Endothelial cell (in vitro differentiated cells): ENCODE measurements at regions not wholly inside any gene's neighbourhood (a gene's known extent, or its start where the extent isn't known, plus 50 kb on each side); places are given as distances from the start of the nearest gene placed in this dataset.

ENCODE experiments used
- DNase-seq: peaks from one replicate; pipeline ENCODE4 v3.0.0; 2021; ENCODE audit warnings: low spot score
- H3K27ac Mint-ChIP-seq: one replicate; pipeline ENCODE4 v1.8.0; 2021; ENCODE audit warnings: mixed read lengths, inconsistent platforms; ENCODE audit not compliant: unreplicated experiment
- H3K27me3 Mint-ChIP-seq: one replicate; pipeline ENCODE4 v1.8.0; 2021; ENCODE audit warnings: mild to moderate bottlenecking, moderate library complexity, mixed read lengths, inconsistent platforms; ENCODE audit not compliant: unreplicated experiment
- H3K36me3 Mint-ChIP-seq: one replicate; pipeline ENCODE4 v1.8.0; 2021; ENCODE audit warnings: mild to moderate bottlenecking, low read depth, mixed read lengths, inconsistent platforms; ENCODE audit not compliant: unreplicated experiment
- H3K4me1 Mint-ChIP-seq: one replicate; pipeline ENCODE4 v1.8.0; 2021; ENCODE audit warnings: mild to moderate bottlenecking, mixed read lengths, inconsistent platforms; ENCODE audit not compliant: unreplicated experiment
- H3K4me3 Mint-ChIP-seq: one replicate; pipeline ENCODE4 v1.8.0; 2021; ENCODE audit warnings: mild to moderate bottlenecking, mixed read lengths, inconsistent platforms; ENCODE audit not compliant: unreplicated experiment
- H3K9me3 Mint-ChIP-seq: one replicate; pipeline ENCODE4 v1.8.0; 2021; ENCODE audit warnings: mixed read lengths, inconsistent platforms; ENCODE audit not compliant: unreplicated experiment
- CTCF ChIP-seq: fragments of 200-600 bp; sonication (generic); IDR thresholded peaks from one replicate; pipeline ENCODE4 v1.5.0; 2021; ENCODE audit warnings: antibody characterized with exemption; ENCODE audit not compliant: unreplicated experiment

- Mint-ChIP-seq H3K36me3 (no peaks in the 10 kb centered on the region), H3K4me3 (no peak overlapping the region), H3K27me3 (peaks cover 2% of the 10 kb centered on the region), H3K9me3 (no peaks in the 10 kb centered on the region), H3K27ac (no peak overlapping the region), H3K4me1 (no peaks in the 10 kb centered on the region)
- no peak for DNase-seq
- TF ChIP-seq CTCF: no peak
Observed at GRCh38 chr11:24153337-24153736, 343.5 kb upstream of the LUZP2 start.

- no peak for TF ChIP-seq CTCF
- no peaks in the 10 kb centered on the region for H3K36me3 Mint-ChIP-seq
- no peaks in the 10 kb centered on the region for H3K4me1 Mint-ChIP-seq
- H3K9me3 Mint-ChIP-seq: no peaks in the 10 kb centered on the region
- no peak overlapping the region for H3K27ac Mint-ChIP-seq
- peaks cover 3% of the 10 kb centered on the region for H3K27me3 Mint-ChIP-seq
- DNase-seq: no peak
- no peak overlapping the region for H3K4me3 Mint-ChIP-seq
Observed at GRCh38 chr11:24155792-24156191, 341.1 kb upstream of the LUZP2 start.

- no peak for TF ChIP-seq CTCF
- H3K27ac Mint-ChIP-seq: no peak overlapping the region
- H3K36me3 Mint-ChIP-seq: no peaks in the 10 kb centered on the region
- H3K27me3 Mint-ChIP-seq: peaks cover 3% of the 10 kb centered on the region
- no peak overlapping the region for H3K4me3 Mint-ChIP-seq
- DNase-seq: no peak
- no peaks in the 10 kb centered on the region for H3K4me1 Mint-ChIP-seq
- H3K9me3 Mint-ChIP-seq: no peaks in the 10 kb centered on the region
Observed at GRCh38 chr11:24157316-24157715, 339.5 kb upstream of the LUZP2 start.

GRCh38 chr11:24161587-24161986 lies 335.3 kb upstream of the LUZP2 start:
- no peak overlapping the region for H3K4me3 Mint-ChIP-seq
- TF ChIP-seq CTCF: no peak
- H3K27ac Mint-ChIP-seq: no peak overlapping the region
- no peak for DNase-seq
- no peaks in the 10 kb centered on the region for H3K4me1 Mint-ChIP-seq
- H3K27me3 Mint-ChIP-seq: peaks cover 3% of the 10 kb centered on the region
- H3K9me3 Mint-ChIP-seq: no peaks in the 10 kb centered on the region
- no peaks in the 10 kb centered on the region for H3K36me3 Mint-ChIP-seq

- peaks cover 3% of the 10 kb centered on the region for H3K27me3 Mint-ChIP-seq
- no peak overlapping the region for H3K27ac Mint-ChIP-seq
- no peak overlapping the region for H3K4me3 Mint-ChIP-seq
- no peaks in the 10 kb centered on the region for H3K4me1 Mint-ChIP-seq
- H3K9me3 Mint-ChIP-seq: no peaks in the 10 kb centered on the region
- DNase-seq: no peak
- no peak for TF ChIP-seq CTCF
- no peaks in the 10 kb centered on the region for H3K36me3 Mint-ChIP-seq
Observed at GRCh38 chr11:24163146-24163545, 333.7 kb upstream of the LUZP2 start.
